IMR-90 (cell line): ENCODE measurements at regions not wholly inside any gene's neighbourhood (a gene's known extent, or its start where the extent isn't known, plus 50 kb on each side); places are given as distances from the start of the nearest gene placed in this dataset.
A peak's percentile ranks its signal among the peaks of the same experiment; 100 is the strongest.

Experiments
- ATAC-seq: fragments of 200-7000 bp; cut with Tn5 transposase; 2 replicates; pipeline ENCODE4 v1.9.1; 2020; ENCODE audit warnings: low read depth, mild to moderate bottlenecking, moderate library complexity
- BruUV-seq: library from RNA; stranded (reverse); fragments of 400-500 nt; replicated peaks from 2 replicates; lab custom pipeline; 2021; lab: Mats Ljungman, UMichigan
- CTCF ChIA-PET: fragments of 300-600 bp; formaldehyde crosslinking; extraction: SDS; loops from one replicate; lab custom pipeline; 2021; ENCODE audit warnings: antibody characterized with exemption; lab: Yijun Ruan, JAX
- POLR2A ChIA-PET: fragments of 300-600 bp; sonication (Branson Sonifier 250); formaldehyde crosslinking; loops from one replicate; lab custom pipeline; 2022; ENCODE audit warnings: antibody characterized with exemption; ENCODE audit not compliant: unreplicated experiment; lab: Charles Lee
- DNase-seq: peaks from one replicate; pipeline ENCODE4 v3.0.0; 2013
- H2AFZ ChIP-seq: replicated peaks from 2 replicates; pipeline ENCODE3; 2013; ENCODE audit warnings: low read length, mild to moderate bottlenecking; ENCODE audit not compliant: poor library complexity
- H2AK5ac ChIP-seq: 2 replicates; pipeline ENCODE4 v1.6.1; 2013; ENCODE audit warnings: low read depth, low read length, inconsistent platforms
- H2AK9ac ChIP-seq: replicated peaks from 2 replicates; pipeline ENCODE3; 2013; ENCODE audit warnings: mild to moderate bottlenecking, low read depth, low read length, moderate library complexity; ENCODE audit not compliant: poor library complexity
- H2BK120ac ChIP-seq: 2 replicates; pipeline ENCODE4 v1.6.1; 2013; ENCODE audit warnings: low read depth, low read length, inconsistent platforms
- H2BK15ac ChIP-seq: 3 replicates; pipeline ENCODE4 v1.6.1; 2013; ENCODE audit warnings: low read depth, low read length, inconsistent platforms
- H2BK20ac ChIP-seq: 2 replicates; pipeline ENCODE4 v1.6.1; 2013; ENCODE audit warnings: low read depth, mild to moderate bottlenecking, inconsistent platforms, low read length, moderate library complexity
- H2BK5ac ChIP-seq: 2 replicates; pipeline ENCODE4 v1.6.1; 2013; ENCODE audit warnings: mild to moderate bottlenecking, low read depth, low read length, inconsistent platforms; ENCODE audit not compliant: poor library complexity, severe bottlenecking
- H3K14ac ChIP-seq: replicated peaks from 2 replicates; pipeline ENCODE4 v1.6.1; 2013; ENCODE audit warnings: low read depth, low read length, inconsistent platforms
- H3K18ac ChIP-seq: 2 replicates; pipeline ENCODE4 v1.6.1; 2013; ENCODE audit warnings: low read depth, low read length, control low read depth
- H3K23ac ChIP-seq: 2 replicates; pipeline ENCODE4 v1.6.1; 2013; ENCODE audit warnings: low read depth, low read length, inconsistent platforms
- H3K27ac ChIP-seq: 2 replicates; pipeline ENCODE4 v1.5.1; 2013; ENCODE audit warnings: mild to moderate bottlenecking, control low read depth, low read length; ENCODE audit not compliant: insufficient read depth
- H3K27me3 ChIP-seq: 2 replicates; pipeline ENCODE4 v1.6.1; 2013; ENCODE audit warnings: low read length; ENCODE audit not compliant: control insufficient read depth, insufficient read depth
- H3K36me3 ChIP-seq: 2 replicates; pipeline ENCODE4 v1.6.1; 2013; ENCODE audit warnings: low read length, mixed read lengths; ENCODE audit not compliant: control insufficient read depth, insufficient read depth
- H3K4ac ChIP-seq: 2 replicates; pipeline ENCODE4 v1.6.1; 2013; ENCODE audit warnings: low read depth, low read length, inconsistent platforms
- H3K4me1 ChIP-seq: 2 replicates; pipeline ENCODE4 v1.6.1; 2013; ENCODE audit warnings: low read length, mixed read lengths; ENCODE audit not compliant: control insufficient read depth, insufficient read depth
- H3K4me2 ChIP-seq: 2 replicates; pipeline ENCODE4 v1.6.1; 2013; ENCODE audit warnings: low read depth, mild to moderate bottlenecking, control low read depth, low read length, moderate library complexity
- H3K4me3 ChIP-seq: 2 replicates; pipeline ENCODE4 v1.5.1; 2013; ENCODE audit warnings: low read depth, mild to moderate bottlenecking, control low read depth, low read length, moderate library complexity; ENCODE audit not compliant: insufficient read depth
- H3K56ac ChIP-seq: 2 replicates; pipeline ENCODE4 v1.6.1; 2013; ENCODE audit warnings: low read length, inconsistent platforms; ENCODE audit not compliant: insufficient read depth; ENCODE audit errors: extremely low read depth
- H3K79me1 ChIP-seq, 2 experiments: 2 replicates each; pipeline ENCODE4 v1.6.1; 2013; ENCODE audit warnings: low read length in 2 of 2, inconsistent platforms in 1 of 2, low read depth in 1 of 2
- H3K9ac ChIP-seq: 2 replicates; pipeline ENCODE4 v1.6.1; 2013; ENCODE audit warnings: low read depth, low read length, control low read depth
- H3K9me1 ChIP-seq: 2 replicates; pipeline ENCODE4 v1.6.1; 2013; ENCODE audit warnings: low read length, inconsistent platforms; ENCODE audit not compliant: insufficient read depth
- H3K9me3 ChIP-seq: 2 replicates; pipeline ENCODE4 v1.6.1; 2013; ENCODE audit warnings: low read length; ENCODE audit not compliant: control insufficient read depth, insufficient read depth
- H4K20me1 ChIP-seq: 2 replicates; pipeline ENCODE4 v1.6.1; 2013; ENCODE audit warnings: low read length, inconsistent platforms; ENCODE audit not compliant: insufficient read depth
- H4K5ac ChIP-seq: 2 replicates; pipeline ENCODE4 v1.6.1; 2013; ENCODE audit warnings: mild to moderate bottlenecking, low read depth, low read length, control low read depth
- H4K8ac ChIP-seq, 2 experiments: 2 replicates each; pipeline ENCODE4 v1.6.1; 2013; ENCODE audit warnings: low read depth in 2 of 2, low read length in 2 of 2, control low read depth in 1 of 2, inconsistent platforms in 1 of 2
- H4K91ac ChIP-seq: 2 replicates; pipeline ENCODE4 v1.6.1; 2013; ENCODE audit warnings: low read depth, low read length, inconsistent platforms; ENCODE audit not compliant: insufficient read depth
- CHD1 ChIP-seq: IDR thresholded peaks from 2 replicates; pipeline ENCODE4 v1.6.1; 2012; ENCODE audit warnings: low read depth, low read length, improper control_type of control experiment
- MAZ ChIP-seq: IDR thresholded peaks from 2 replicates; pipeline ENCODE4 v1.6.1; 2012; ENCODE audit warnings: low read depth, mild to moderate bottlenecking, low read length, improper control_type of control experiment, moderate library complexity, borderline replicate concordance
- MXI1 ChIP-seq: IDR thresholded peaks from 2 replicates; pipeline ENCODE4 v1.6.1; 2012; ENCODE audit warnings: low read depth, mild to moderate bottlenecking, low read length, moderate library complexity, borderline replicate concordance
- POLR2A ChIP-seq: IDR thresholded peaks from 2 replicates; pipeline ENCODE4 v1.6.1; 2012; ENCODE audit warnings: mild to moderate bottlenecking, low read depth, low read length
- RAD21 ChIP-seq: IDR thresholded peaks from 2 replicates; pipeline ENCODE4 v1.6.1; 2012; ENCODE audit warnings: low read length, improper control_type of control experiment
- WGBS, 2 experiments: methylation state at CpG; one replicate each; pipeline versions ENCODE4 v1.1.5 to v1.1.7; 2013; ENCODE audit warnings: missing lambda C conversion rate in 2 of 2; ENCODE audit not compliant: insufficient read length in 1 of 2; ENCODE audit errors: extremely low coverage in 2 of 2; 5-methylcytosine and 5-hydroxymethylcytosine counted together
- dilution Hi-C: fragments of 300-500 bp; cut with HindIII; formaldehyde crosslinking; loops from one replicate; pipeline ENCODE4 v1.14.3; 2018; ENCODE audit warnings: low sequenced_read_pairs; ENCODE audit not compliant: unreplicated experiment
- in situ Hi-C: fragments of 300-500 bp; cut with MboI; formaldehyde crosslinking; loops from 3 replicates; pipeline ENCODE4 v1.14.3; 2019; ENCODE audit warnings: low sequenced_read_pairs, inconsistent platforms, mixed read lengths
- intact Hi-C: fragments of 100-400 bp; cut with micrococcal nuclease; formaldehyde crosslinking; loops from 2 replicates; pipeline ENCODE4 v1.10.0; 2022
- TF ChIP-seq, protein P1 (sequence below): conservative IDR thresholded peaks from 2 replicates; pipeline ENCODE4 v1.5.1; 2012; ENCODE audit warnings: mild to moderate bottlenecking, low read depth, low read length, improper control_type of control experiment

DNA sequence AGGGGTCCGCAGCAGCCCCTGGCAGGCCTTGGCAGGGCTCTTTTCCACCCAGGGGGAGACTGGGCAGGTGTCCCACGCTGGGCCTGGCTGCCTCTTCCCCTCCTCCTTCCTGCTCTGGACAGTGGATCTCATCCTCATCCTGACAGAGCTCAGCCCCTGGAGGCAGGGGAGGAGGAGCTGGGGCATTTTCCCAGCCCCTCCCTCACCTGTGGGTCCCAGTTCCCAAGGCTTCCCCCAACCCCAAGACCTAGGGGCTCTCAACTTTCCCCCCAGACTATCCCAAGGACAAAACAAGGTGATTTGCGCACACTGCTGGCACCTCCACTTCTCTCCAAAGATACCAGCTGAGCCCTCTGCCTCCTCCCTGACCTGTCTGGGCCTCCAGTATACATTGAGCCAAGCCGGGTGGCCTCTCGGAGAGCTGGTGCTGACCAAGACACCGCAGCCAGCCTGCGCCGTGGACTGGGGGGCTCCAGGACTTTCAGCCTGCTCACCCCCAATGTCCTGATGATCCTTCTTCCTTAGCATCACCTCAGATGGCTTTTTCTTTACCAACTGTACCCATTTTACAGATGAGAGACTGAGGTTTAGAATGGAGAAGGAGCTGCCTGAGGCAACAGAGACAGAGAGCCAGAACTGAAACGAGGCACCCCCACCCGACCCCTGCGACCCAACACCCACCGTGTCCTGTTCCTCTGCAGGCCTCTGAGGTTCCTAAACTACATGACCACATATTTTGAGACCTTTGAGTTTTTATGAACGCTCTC is 126.6 kb downstream of the BARX1 start (continued):
- TF ChIP-seq MXI1, result no peak

DNA sequence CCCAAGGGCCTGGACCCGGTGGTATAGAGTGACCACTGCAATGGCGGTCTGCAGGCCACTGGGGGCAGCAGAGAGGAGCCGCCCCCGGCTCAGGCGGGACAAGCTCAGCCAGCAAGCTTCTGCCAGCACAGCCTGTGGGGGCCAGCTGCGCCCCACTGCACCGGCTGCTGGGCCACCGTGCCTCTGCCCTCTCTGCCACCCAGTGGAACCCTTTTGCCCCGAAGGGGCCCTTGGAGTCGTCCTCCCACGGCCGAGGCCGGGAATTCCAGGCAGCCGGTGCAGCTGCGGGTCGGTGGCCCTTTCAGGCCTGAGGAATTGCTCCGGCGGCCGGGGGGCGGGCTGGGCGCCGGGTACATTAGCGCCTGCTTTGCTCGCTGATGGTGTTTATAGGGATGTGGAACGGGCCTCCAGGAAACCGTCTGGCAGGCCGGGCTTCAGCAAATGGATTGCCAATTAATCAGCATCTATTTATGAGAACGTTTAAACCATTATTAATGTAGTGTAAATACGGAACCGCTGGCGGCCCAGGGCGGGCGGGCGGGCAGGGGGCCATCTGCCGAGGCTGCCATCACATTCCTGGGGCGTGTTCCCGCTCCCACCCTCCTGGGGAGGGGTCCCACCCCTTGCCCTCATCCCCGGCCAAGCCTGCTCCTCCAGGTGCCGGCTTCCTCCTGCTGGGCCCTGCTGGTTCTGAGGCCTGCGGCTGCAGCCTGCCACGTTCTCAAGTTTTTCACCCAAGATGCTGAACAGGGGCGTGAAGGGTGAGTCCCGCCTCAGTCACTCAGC is 127.4 kb downstream of the BARX1 start:
- Histone ChIP-seq H3K4ac (no peak overlapping the region), H2BK20ac (no peak overlapping the region), H2BK120ac (no peak overlapping the region), H4K5ac (no peak overlapping the region), H4K8ac (no peak overlapping the region), H3K23ac (no peak overlapping the region), H3K14ac (no peak overlapping the region), H2AK5ac (no peak overlapping the region), H3K9ac (no peak overlapping the region), H2BK15ac (no peak overlapping the region), H3K79me1 (no peaks in the 10 kb centered on the region), H3K4me3 (peak overlapping the region; percentile 19; the same call in 1 of the 2 replicates), H3K56ac (no peak overlapping the region), H2BK5ac (no peak overlapping the region), H4K91ac (no peak overlapping the region), H3K27ac (no peak overlapping the region), H3K27me3 (peaks cover 9% of the 10 kb centered on the region; the same call in 1 of the 2 replicates), H3K9me3 (no peaks in the 10 kb centered on the region), H3K4me2 (peak overlapping the region; percentile 61; the same call in 1 of the 2 replicates), H3K18ac (no peak overlapping the region), H2AK9ac (peak overlapping the region; percentile 42), H3K9me1 (no peaks in the 10 kb centered on the region), H2AFZ (peak overlapping the region; percentile 93), H4K20me1 (no peaks in the 10 kb centered on the region), H3K4me1 (no peaks in the 10 kb centered on the region), H3K36me3 (no peaks in the 10 kb centered on the region)
- ATAC-seq (peak; percentile 100), DNase-seq (peak; percentile 28)
- ChIA-PET POLR2A (no interaction called here), CTCF (interaction anchor here (0.6 to 1.1 kb wide), 9 partner anchors 10 to 31 kb away, joined by 3 to 6 read pairs (median 4); no protein-coding TSS in a partner anchor)
- 12% methylated on average over 13 of the region's 43 CpGs; no CpG with 5 or more reads in 1 of the 2 experiments for WGBS, 2 experiments
- TF ChIP-seq CHD1 (no peak), MAZ (peak; percentile 65; the same call in 1 of the 2 replicates), RAD21 (peak; percentile 46), POLR2A (no peak)
- TF ChIP-seq, protein P1, sequence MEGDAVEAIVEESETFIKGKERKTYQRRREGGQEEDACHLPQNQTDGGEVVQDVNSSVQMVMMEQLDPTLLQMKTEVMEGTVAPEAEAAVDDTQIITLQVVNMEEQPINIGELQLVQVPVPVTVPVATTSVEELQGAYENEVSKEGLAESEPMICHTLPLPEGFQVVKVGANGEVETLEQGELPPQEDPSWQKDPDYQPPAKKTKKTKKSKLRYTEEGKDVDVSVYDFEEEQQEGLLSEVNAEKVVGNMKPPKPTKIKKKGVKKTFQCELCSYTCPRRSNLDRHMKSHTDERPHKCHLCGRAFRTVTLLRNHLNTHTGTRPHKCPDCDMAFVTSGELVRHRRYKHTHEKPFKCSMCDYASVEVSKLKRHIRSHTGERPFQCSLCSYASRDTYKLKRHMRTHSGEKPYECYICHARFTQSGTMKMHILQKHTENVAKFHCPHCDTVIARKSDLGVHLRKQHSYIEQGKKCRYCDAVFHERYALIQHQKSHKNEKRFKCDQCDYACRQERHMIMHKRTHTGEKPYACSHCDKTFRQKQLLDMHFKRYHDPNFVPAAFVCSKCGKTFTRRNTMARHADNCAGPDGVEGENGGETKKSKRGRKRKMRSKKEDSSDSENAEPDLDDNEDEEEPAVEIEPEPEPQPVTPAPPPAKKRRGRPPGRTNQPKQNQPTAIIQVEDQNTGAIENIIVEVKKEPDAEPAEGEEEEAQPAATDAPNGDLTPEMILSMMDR, result peak; percentile 69
- in situ Hi-C loops, result no loop called here
- no TSS peak for BruUV-seq
- intact Hi-C loops, result loop anchor here (5.0 kb wide), 2 partner anchors 135 to 175 kb away; no protein-coding TSS in a partner anchor
- dilution Hi-C loops, result no loop called here
